ENCODE measurements at regions not wholly inside any gene's neighbourhood (a gene's known extent, or its start where the extent isn't known, plus 50 kb on each side); places are given as distances from the start of the nearest gene placed in this dataset.

- Mint-ChIP-seq H3K27me3 (no peaks in the 10 kb centered on the region), H3K9me3 (peaks cover under 1 to 3% of the 10 kb centered on the region in 2 donors), H3K4me3 (no peak overlapping the region), H3K36me3 (ENCODE audit: insufficient read depth) (no peaks in the 10 kb centered on the region), H3K4me1 (ENCODE audit: low read depth in 2 of 2) (no peaks in the 10 kb centered on the region), H3K27ac (no peak overlapping the region)
- DNase-seq (no peak), ATAC-seq (replicated peaks) (no peak)
Observed at GRCh38 chr5:2614571-2614970, 136.9 kb downstream of the IRX2 start.

DNA sequence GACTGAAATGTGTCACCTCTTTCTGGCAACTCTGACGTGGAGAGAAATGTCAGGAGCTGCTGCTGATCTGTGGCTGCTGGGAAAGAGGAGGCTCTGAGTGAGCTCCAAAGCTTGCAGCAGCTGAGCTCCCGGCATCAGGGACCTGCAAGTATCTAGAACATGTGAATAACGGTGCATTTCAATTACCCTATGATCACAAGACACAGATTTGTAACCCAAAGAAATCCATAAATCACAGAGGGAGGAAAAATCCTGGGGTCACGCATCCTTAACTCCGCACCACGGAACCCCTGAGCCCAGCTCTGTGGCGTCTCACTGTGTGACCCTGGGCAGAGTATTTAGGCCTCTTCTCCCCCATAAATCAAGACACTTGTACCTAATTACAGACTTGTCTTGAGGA, 139.8 kb downstream of the IRX2 start:
- Mint-ChIP-seq H3K36me3 (ENCODE audit: insufficient read depth) (no peaks in the 10 kb centered on the region), H3K4me3 (no peak overlapping the region), H3K4me1 (ENCODE audit: low read depth in 2 of 2) (no peaks in the 10 kb centered on the region), H3K27ac (no peak overlapping the region), H3K9me3 (peaks cover 6 to 8% of the 10 kb centered on the region in 2 donors), H3K27me3 (no peaks in the 10 kb centered on the region)
- DNase-seq (no peak), ATAC-seq (replicated peaks) (no peak)

- no peak for ATAC-seq (replicated peaks)
- H3K27ac Mint-ChIP-seq: no peak overlapping the region
- H3K27me3 Mint-ChIP-seq: no peaks in the 10 kb centered on the region
Observed at GRCh38 chr5:2610986-2611385, 140.5 kb downstream of the IRX2 start.

DNA sequence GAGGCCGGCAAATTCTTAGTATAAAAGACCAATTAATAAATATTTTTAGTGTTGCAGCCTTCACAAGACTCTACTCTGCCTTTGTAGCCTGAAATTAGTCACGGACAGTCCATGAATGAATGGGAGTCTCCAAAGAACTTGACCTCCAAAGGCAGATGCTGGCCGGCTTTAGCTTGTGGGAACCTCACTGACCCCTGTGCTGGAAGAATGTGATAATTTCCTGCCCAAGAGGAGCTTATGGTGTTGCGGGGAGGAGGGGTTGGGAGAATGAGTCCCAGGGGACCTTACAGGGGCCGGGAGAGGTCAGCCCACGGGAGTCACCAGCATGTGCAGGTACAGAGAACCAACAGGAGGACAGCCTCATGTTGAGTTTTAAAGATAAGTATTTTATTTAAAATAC, 143.1 kb downstream of the IRX2 start:
- H3K4me3 Mint-ChIP-seq: no peak overlapping the region
- DNase-seq: no peak
- no peaks in the 10 kb centered on the region for H3K4me1 Mint-ChIP-seq (ENCODE audit: low read depth in 2 of 2)
- peaks cover 5 to 8% of the 10 kb centered on the region in 2 donors for H3K9me3 Mint-ChIP-seq
- H3K36me3 Mint-ChIP-seq (ENCODE audit: insufficient read depth): no peaks in the 10 kb centered on the region
- ATAC-seq (replicated peaks): no peak
- H3K27me3 Mint-ChIP-seq: no peaks in the 10 kb centered on the region
- H3K27ac Mint-ChIP-seq: no peak overlapping the region

More at GRCh38 chr5:2610986-2611385, 140.5 kb downstream of the IRX2 start:
- Mint-ChIP-seq H3K9me3 (peaks cover 6 to 8% of the 10 kb centered on the region in 2 donors), H3K4me1 (ENCODE audit: low read depth in 2 of 2) (no peaks in the 10 kb centered on the region), H3K4me3 (no peak overlapping the region), H3K36me3 (ENCODE audit: insufficient read depth) (no peaks in the 10 kb centered on the region)
- DNase-seq: no peak

GRCh38 chr5:2607598-2607997, 143.9 kb downstream of the IRX2 start:
- Mint-ChIP-seq H3K4me3 (no peak overlapping the region), H3K27ac (no peak overlapping the region), H3K27me3 (no peaks in the 10 kb centered on the region), H3K36me3 (ENCODE audit: insufficient read depth) (no peaks in the 10 kb centered on the region), H3K4me1 (ENCODE audit: low read depth in 2 of 2) (no peaks in the 10 kb centered on the region), H3K9me3 (peaks cover 3 to 8% of the 10 kb centered on the region in 2 donors)
- ATAC-seq (replicated peaks) (no peak), DNase-seq (no peak)

DNA sequence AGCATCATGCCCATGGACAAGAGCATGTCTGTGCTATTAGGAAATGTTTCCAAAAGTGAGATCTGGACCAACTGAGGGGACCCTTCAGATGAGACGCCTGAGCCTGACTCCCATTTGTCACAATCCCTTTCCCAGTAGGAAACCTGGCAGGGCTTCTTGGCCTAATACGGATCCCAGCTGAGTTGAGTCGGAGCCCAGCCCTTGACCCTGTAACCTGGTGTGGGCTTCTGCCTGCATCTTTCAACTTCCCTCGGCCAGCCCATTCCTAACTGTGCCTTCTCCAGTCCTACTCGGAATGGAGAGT, 148.3 kb downstream of the IRX2 start:
- H3K27ac Mint-ChIP-seq: no peak overlapping the region
- DNase-seq (no peak), ATAC-seq (replicated peaks) (no peak)
- no peaks in the 10 kb centered on the region for H3K4me1 Mint-ChIP-seq (ENCODE audit: low read depth in 2 of 2)
- H3K4me3 Mint-ChIP-seq: no peak overlapping the region
- peaks cover 3% of the 10 kb centered on the region for H3K36me3 Mint-ChIP-seq (ENCODE audit: insufficient read depth)
- H3K9me3 Mint-ChIP-seq: no peaks in the 10 kb centered on the region
- H3K27me3 Mint-ChIP-seq: no peaks in the 10 kb centered on the region

- DNase-seq: no peak
- Mint-ChIP-seq H3K36me3 (ENCODE audit: insufficient read depth) (peaks cover 3% of the 10 kb centered on the region), H3K4me1 (ENCODE audit: low read depth in 2 of 2) (no peaks in the 10 kb centered on the region), H3K27ac (no peak overlapping the region), H3K9me3 (no peaks in the 10 kb centered on the region), H3K4me3 (no peak overlapping the region), H3K27me3 (no peaks in the 10 kb centered on the region)
- ATAC-seq (replicated peaks): no peak
Observed at GRCh38 chr5:2602451-2603271, 148.8 kb downstream of the IRX2 start.

DNA sequence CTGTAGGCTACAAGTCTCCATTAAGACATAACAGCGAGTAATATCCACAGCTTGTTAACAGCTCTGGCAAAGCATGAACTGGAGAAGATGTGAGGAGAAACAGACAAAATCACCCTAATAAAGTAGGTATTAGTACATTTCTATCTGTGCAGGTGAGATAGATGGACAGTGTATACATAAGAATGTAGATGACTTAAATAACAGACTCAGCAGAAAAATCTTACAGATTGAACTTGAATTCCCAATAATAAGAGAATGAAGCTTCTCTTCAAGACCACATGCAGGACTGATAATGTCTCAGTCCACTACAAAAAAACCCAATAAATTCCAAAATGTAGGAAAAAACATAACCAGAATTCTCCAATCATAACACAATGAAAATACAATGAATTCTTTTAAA, 153.0 kb downstream of the IRX2 start:
- no peak for DNase-seq
- no peaks in the 10 kb centered on the region for H3K4me1 Mint-ChIP-seq (ENCODE audit: low read depth in 2 of 2)
- no peaks in the 10 kb centered on the region for H3K9me3 Mint-ChIP-seq
- H3K27ac Mint-ChIP-seq: no peak overlapping the region
- H3K4me3 Mint-ChIP-seq: no peak overlapping the region
- H3K27me3 Mint-ChIP-seq: no peaks in the 10 kb centered on the region
- H3K36me3 Mint-ChIP-seq (ENCODE audit: insufficient read depth): peaks cover 3% of the 10 kb centered on the region
- ATAC-seq (replicated peaks): no peak

DNA sequence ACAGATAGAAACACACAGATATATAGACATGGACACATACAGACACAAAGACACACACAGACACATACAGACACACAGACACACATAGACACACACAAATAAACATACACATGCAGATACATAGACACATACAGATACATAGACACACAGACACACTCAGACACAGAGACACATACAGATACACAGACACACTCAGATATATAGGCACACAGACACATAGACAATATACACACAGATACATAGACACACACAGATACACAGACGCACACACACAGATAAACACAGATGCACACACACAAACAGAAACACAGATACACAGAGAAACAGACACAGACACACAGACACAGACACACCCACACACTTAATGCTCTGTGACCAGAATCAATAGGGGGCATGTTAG, 156.8 kb downstream of the IRX2 start:
- Mint-ChIP-seq H3K4me1 (ENCODE audit: low read depth in 2 of 2) (no peaks in the 10 kb centered on the region), H3K4me3 (no peak overlapping the region), H3K27ac (no peak overlapping the region), H3K27me3 (no peaks in the 10 kb centered on the region), H3K36me3 (ENCODE audit: insufficient read depth) (peaks cover 3% of the 10 kb centered on the region), H3K9me3 (no peaks in the 10 kb centered on the region)
- no peak for ATAC-seq (replicated peaks)
- DNase-seq: no peak

DNA sequence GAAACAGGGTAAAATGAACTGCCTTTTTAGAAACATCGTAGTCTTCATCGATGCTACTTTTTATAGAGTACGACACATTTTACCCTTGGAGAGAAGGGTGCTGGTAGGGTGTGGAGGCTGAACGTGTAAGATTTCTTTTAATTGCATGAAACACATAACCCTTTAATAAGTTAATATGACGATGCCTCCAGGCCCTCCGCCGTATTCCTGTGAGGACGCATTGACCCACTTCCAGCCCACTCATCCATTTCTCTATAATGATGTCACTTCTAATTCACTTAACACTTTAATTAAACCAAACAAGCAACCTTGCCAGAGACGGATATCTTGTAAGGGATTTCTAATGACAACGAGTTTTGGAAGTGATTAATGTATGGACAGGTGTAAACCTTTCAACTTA, 158.7 kb downstream of the IRX2 start:
- no peak for DNase-seq
- H3K4me1 Mint-ChIP-seq (ENCODE audit: low read depth in 2 of 2): no peaks in the 10 kb centered on the region
- no peak overlapping the region for H3K27ac Mint-ChIP-seq
- no peak overlapping the region for H3K4me3 Mint-ChIP-seq
- H3K36me3 Mint-ChIP-seq (ENCODE audit: insufficient read depth): no peaks in the 10 kb centered on the region
- H3K9me3 Mint-ChIP-seq: peaks cover 0 to 3% of the 10 kb centered on the region in 2 donors
- no peak for ATAC-seq (replicated peaks)
- H3K27me3 Mint-ChIP-seq: no peaks in the 10 kb centered on the region

- ATAC-seq (replicated peaks) (no peak), DNase-seq (no peak)
- no peak overlapping the region for H3K27ac Mint-ChIP-seq
- H3K4me1 Mint-ChIP-seq (ENCODE audit: low read depth in 2 of 2): no peaks in the 10 kb centered on the region
- no peaks in the 10 kb centered on the region for H3K27me3 Mint-ChIP-seq
- H3K36me3 Mint-ChIP-seq (ENCODE audit: insufficient read depth): no peaks in the 10 kb centered on the region
- no peak overlapping the region for H3K4me3 Mint-ChIP-seq
- peaks cover 0 to 3% of the 10 kb centered on the region in 2 donors for H3K9me3 Mint-ChIP-seq
Observed at GRCh38 chr5:2591777-2592453, 159.6 kb downstream of the IRX2 start.

GRCh38 chr5:2588850-2589501, 162.5 kb downstream of the IRX2 start:
- H3K27me3 Mint-ChIP-seq: no peaks in the 10 kb centered on the region
- H3K36me3 Mint-ChIP-seq (ENCODE audit: insufficient read depth): no peaks in the 10 kb centered on the region
- peaks cover 0 to 7% of the 10 kb centered on the region in 2 donors for H3K9me3 Mint-ChIP-seq
- H3K27ac Mint-ChIP-seq: no peak overlapping the region
- no peaks in the 10 kb centered on the region for H3K4me1 Mint-ChIP-seq (ENCODE audit: low read depth in 2 of 2)
- no peak overlapping the region for H3K4me3 Mint-ChIP-seq
- no peak for ATAC-seq (replicated peaks)
- no peak for DNase-seq

DNA sequence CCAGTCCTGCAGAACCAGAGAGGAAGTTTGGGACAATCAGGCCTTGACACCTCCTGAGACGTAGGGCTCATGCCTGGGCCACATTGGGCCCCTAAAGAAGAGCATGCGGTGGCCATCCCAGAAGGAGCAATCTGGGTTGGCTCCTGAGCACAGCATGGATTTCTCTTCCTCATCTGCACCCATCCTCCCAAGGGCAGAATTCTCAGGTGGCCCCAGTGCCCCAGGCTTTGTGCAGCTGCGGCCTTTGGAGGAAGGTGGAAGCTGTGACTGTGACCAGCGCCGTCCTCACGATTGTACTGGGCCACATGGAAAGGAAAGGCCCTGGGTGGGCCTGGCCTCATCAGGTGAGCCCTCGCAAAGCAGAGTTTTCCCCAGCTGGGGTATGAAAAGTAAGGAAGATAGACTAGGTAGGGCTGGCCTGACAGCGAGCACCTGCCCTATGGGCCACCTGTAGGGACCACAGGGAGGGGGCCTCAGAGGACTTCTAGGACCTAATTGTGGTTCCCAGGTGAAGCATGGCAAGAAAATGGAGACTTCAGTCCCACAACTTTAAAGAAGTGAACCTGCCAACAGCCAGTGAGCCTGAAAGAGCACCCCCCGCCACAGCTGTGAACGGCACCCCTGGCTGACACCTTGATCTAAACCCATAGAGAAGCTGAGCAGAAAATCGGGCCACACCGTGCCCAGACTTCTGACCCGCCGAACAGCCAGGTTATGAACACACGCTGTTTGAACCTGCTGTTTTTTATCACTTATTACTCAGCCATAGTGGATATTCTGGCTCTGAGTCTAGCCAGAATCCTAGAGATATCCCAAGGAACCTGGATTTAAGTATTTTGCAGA, 164.1 kb downstream of the IRX2 start:
- no peaks in the 10 kb centered on the region for H3K27me3 Mint-ChIP-seq
- ATAC-seq (replicated peaks) (no peak), DNase-seq (no peak)
- H3K4me1 Mint-ChIP-seq (ENCODE audit: low read depth in 2 of 2): no peaks in the 10 kb centered on the region
- H3K9me3 Mint-ChIP-seq: peaks cover 0 to 7% of the 10 kb centered on the region in 2 donors
- H3K36me3 Mint-ChIP-seq (ENCODE audit: insufficient read depth): no peaks in the 10 kb centered on the region
- H3K4me3 Mint-ChIP-seq: no peak overlapping the region
- H3K27ac Mint-ChIP-seq: no peak overlapping the region

All from effector memory CD8-positive, alpha-beta T cell (primary cell).